Activated T-helper 17 cell treated with anti-CD3 and anti-CD28 coated beads, Interleukin-2, amount 50 U/mL, for 72 hours (primary cell): ENCODE measurements at regions not wholly inside any gene's neighbourhood (a gene's known extent, or its start where the extent isn't known, plus 50 kb on each side); places are given as distances from the start of the nearest gene placed in this dataset.

ENCODE experiments used
- ATAC-seq: fragments of 150-1000 bp; cut with Tn5 transposase; replicated peaks from 2 replicates; pipeline ENCODE4 v1.10.0; 2021; ENCODE audit warnings: mild to moderate bottlenecking, moderate library complexity
- H3K27ac Mint-ChIP-seq: one replicate; pipeline ENCODE4 v1.8.0; 2022; ENCODE audit warnings: mixed read lengths
- H3K27me3 Mint-ChIP-seq: one replicate; pipeline ENCODE4 v1.8.0; 2022; ENCODE audit warnings: mixed read lengths
- H3K36me3 Mint-ChIP-seq: one replicate; pipeline ENCODE4 v1.8.0; 2022; ENCODE audit warnings: low read depth, mild to moderate bottlenecking, mixed read lengths
- H3K4me1 Mint-ChIP-seq: one replicate; pipeline ENCODE4 v1.8.0; 2022; ENCODE audit warnings: mixed read lengths
- H3K4me3 Mint-ChIP-seq: one replicate; pipeline ENCODE4 v1.8.0; 2022; ENCODE audit warnings: mild to moderate bottlenecking, mixed read lengths
- H3K9me3 Mint-ChIP-seq: one replicate; pipeline ENCODE4 v1.8.0; 2022; ENCODE audit warnings: mixed read lengths

DNA sequence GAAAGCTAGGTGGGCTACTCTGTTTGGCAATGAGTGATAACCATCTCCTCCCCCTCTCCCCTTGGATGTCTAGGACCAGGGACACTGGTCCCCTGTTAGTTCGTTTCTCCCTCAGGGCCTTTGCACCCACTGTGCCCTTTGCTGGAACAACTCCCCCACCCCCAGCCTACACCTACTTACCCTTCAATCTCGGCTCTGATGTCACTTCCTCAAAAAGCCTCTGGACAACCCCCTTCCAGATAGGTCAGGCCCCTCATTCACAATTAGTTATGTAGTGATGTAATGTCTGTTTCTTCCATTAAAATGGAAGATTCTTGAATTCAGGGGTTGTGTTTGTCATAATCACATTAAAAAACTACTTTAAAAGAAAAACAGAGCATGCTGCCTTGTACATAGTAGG, 152.9 kb downstream of the SNX10 start:
- Mint-ChIP-seq H3K27ac (no peak overlapping the region), H3K4me3 (no peak overlapping the region), H3K4me1 (no peaks in the 10 kb centered on the region), H3K27me3 (peaks cover 17% of the 10 kb centered on the region), H3K9me3 (no peaks in the 10 kb centered on the region), H3K36me3 (no peaks in the 10 kb centered on the region)
- no peak for ATAC-seq

DNA sequence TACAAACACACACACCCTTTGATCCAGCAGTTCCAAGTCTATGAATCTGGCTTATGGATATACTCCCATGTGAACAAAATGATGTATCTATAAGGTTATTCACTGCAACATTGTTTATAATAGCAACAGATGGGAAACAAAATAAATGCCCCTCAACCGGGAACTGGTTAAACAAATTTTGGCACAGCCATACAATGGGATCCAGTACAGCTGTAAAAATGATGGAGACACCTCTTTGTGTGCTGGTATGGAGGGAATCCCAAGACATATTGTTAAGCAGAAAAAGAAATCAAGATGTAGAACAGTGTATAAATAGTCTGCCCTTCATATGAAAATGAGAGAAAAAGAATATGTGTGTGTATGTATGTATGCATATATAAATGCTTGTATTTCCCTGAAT, 155.5 kb downstream of the SNX10 start:
- no peaks in the 10 kb centered on the region for H3K4me1 Mint-ChIP-seq
- H3K9me3 Mint-ChIP-seq: no peaks in the 10 kb centered on the region
- H3K36me3 Mint-ChIP-seq: no peaks in the 10 kb centered on the region
- H3K4me3 Mint-ChIP-seq: no peak overlapping the region
- H3K27me3 Mint-ChIP-seq: peaks cover 17% of the 10 kb centered on the region
- no peak overlapping the region for H3K27ac Mint-ChIP-seq
- no peak for ATAC-seq

DNA sequence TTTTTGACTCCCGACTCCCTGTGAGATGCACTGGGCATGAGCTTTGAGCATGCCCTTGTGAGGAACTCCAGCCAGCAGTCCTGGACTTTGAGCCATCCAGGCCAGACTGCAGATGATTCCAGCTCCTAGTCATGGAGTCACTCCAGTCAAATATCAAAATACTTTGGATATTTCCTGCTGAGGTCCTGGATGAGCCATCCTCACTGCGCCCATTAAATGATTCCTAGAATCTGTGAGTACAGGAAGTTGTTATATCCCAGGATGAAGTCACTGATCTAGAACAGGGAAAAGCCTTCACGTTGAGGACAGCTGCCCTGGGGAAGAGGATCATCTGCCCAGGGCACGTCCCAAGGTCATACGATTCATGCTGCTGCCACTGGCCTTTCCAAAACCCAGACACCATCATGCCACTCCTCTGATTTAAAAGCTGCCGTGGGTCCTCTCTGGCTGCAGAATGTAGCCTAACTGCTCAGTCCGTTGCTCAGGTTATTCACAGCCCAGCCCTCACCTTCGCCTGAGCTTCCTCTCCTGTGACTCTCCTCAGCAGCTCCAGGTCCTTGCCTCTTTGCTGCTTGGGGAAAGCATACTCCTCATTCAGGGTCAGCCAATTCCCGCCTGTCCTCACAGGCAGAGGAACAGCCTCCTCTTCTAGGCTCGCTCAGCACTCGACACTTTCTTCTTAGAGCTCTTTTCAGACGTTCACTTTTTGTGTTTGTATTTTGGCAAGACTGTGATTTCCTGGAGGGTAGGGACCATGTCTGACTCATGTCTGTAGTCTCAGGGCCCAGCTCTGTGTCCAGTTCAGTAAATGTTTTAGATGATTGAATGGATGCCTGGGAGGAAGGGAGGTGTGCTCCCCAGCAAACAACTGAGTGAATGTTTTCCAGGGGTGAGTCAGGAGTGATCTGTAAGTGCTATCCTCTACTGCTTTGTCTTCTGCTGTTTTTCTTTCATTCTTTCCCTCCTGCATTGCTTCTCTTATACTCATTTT, 157.8 kb downstream of the SNX10 start:
- Mint-ChIP-seq H3K27me3 (peaks cover 17% of the 10 kb centered on the region), H3K4me3 (no peak overlapping the region), H3K4me1 (no peaks in the 10 kb centered on the region), H3K27ac (no peak overlapping the region), H3K36me3 (no peaks in the 10 kb centered on the region), H3K9me3 (no peaks in the 10 kb centered on the region)
- no peak for ATAC-seq

DNA sequence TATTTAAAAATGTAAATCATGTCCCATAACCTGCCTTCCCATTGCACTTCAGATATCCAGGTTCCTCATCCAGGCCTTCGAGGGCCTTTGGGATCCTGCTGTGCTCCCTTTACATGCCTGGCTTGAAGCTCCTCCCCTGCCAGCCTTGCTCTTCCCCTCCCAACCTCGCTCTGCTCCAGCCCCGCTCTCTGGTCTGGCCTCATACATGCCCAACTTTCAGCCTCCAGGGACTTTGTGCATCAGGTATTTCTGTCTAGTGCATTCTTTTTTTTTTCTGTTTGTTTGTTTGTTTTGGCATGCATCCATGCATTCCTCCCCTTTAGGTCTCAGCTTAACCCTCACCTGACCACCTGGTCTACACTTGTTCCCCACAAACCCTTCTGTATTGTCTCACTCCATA, 160.3 kb downstream of the SNX10 start:
- Mint-ChIP-seq H3K36me3 (no peaks in the 10 kb centered on the region), H3K27ac (no peak overlapping the region), H3K4me1 (no peaks in the 10 kb centered on the region), H3K27me3 (peaks cover 15% of the 10 kb centered on the region), H3K4me3 (no peak overlapping the region), H3K9me3 (no peaks in the 10 kb centered on the region)
- no peak for ATAC-seq

DNA sequence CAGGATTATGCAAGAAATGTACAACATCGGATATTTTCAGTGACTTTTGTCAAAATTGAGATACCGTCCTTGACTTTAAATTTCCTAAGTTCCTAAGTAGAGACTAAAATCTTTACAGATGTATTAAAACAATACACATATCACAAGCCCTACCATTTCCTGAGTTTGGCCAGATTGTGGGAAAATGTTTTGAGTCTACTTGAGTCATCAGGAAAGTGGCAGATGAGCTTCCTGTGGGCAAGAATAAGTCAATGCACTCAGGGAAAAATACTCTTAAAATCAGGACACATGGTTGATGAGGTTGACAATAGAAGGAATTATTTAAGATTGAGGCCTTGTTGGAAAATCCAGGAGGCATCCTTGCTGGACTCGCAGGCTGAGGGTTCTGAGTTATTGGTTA, 162.5 kb downstream of the SNX10 start:
- Mint-ChIP-seq H3K27me3 (peaks cover 5% of the 10 kb centered on the region), H3K4me1 (no peaks in the 10 kb centered on the region), H3K27ac (no peak overlapping the region), H3K9me3 (no peaks in the 10 kb centered on the region), H3K36me3 (no peaks in the 10 kb centered on the region), H3K4me3 (no peak overlapping the region)
- no peak for ATAC-seq

DNA sequence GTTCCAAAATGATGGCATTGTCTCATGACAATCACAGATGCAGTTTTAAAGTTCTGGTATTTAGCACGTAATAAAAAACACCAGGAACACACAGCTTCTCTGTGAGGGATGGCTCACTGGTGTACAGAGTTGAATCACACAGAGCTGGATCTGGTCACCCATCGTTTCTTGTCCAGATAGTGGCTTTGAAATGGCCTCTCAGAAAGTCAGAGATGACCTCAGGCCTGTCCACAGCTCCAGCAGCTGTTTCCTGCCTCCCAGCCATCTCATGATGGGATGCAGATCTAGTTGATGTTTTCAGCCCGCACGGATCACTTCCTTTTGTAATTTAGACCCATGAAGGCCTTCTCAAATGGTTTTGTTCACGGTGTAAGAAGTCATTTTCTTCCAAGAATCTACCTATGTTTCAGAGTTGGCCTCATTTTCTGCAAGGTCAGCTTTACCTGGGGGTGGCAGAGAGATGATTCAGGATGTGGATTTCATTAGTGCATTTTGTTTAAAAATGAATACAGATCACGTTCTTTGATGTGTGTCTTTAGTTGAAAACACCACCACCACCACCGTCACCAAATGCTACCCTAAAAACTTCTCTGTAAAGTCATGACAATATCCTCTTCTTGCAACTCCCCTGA, 166.2 kb downstream of the SNX10 start:
- Mint-ChIP-seq H3K9me3 (no peaks in the 10 kb centered on the region), H3K27me3 (peaks cover 8% of the 10 kb centered on the region), H3K27ac (no peak overlapping the region), H3K4me3 (no peak overlapping the region), H3K36me3 (no peaks in the 10 kb centered on the region), H3K4me1 (no peaks in the 10 kb centered on the region)
- ATAC-seq: no peak

DNA sequence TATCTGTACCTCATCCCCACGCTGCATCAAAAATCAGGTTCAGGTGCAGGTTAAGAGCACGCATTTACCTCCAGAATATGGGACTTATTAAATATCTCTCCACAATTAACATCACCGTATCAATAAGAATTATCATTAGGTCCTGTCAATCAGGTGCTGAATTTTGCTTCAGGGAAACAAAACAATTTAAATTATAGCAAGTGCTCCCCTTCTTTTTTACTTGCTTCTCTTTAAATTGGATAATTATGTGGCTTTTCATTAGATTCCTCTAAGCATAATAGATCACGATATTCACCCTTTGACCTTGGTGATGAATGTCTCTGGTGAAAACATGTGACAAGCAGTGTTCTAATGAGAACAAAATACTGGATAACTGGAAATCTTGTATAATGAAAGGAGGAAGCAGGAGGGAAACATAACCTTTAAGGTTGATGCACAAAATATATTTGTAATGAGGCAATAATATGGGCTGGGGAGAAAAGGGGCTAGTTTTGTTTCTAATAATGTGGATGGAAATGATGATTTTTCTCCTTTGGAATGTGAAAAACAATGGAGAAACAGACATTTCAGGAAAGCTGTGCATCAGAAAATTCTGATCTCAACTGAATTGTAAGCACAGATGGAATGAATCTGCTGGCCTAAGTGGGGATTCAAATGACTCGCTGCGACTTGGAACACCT, 166.9 kb downstream of the SNX10 start:
- peaks cover 8% of the 10 kb centered on the region for H3K27me3 Mint-ChIP-seq
- H3K4me3 Mint-ChIP-seq: no peak overlapping the region
- H3K36me3 Mint-ChIP-seq: no peaks in the 10 kb centered on the region
- H3K9me3 Mint-ChIP-seq: no peaks in the 10 kb centered on the region
- no peak overlapping the region for H3K27ac Mint-ChIP-seq
- H3K4me1 Mint-ChIP-seq: no peaks in the 10 kb centered on the region
- ATAC-seq: no peak

DNA sequence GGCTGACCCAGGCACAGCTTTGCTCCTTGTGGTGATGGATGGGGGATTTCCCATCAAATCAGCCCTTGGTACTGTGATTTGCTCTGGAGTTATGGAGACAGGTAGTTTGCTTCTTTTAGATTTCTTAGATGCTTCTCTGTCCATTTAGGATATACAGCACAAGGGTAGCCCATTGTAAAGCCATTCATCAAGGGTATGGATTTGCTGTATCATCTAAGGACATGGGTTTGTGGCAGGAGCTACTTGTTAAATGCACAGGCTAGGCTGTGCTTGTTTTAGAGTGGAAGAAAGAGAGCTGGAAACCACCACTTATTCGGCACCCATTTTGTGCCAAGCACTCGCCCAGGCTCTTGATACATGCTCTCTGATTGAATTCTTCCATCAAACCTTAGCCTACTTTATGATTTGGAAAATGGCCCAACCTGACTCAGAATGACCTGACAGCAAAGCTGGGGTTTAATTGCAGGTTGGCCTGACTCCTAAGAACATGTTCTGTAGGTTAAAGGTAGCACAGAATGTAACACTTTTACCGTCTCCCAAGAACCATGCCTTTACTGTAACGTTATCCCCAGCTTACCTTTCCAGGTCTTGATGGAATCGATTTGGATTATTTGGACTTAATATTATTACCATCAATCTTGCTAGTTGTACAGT, 168.0 kb downstream of the SNX10 start:
- Mint-ChIP-seq H3K27me3 (peaks cover 8% of the 10 kb centered on the region), H3K9me3 (no peaks in the 10 kb centered on the region), H3K4me3 (no peak overlapping the region), H3K27ac (no peak overlapping the region), H3K4me1 (no peaks in the 10 kb centered on the region), H3K36me3 (no peaks in the 10 kb centered on the region)
- ATAC-seq: no peak

DNA sequence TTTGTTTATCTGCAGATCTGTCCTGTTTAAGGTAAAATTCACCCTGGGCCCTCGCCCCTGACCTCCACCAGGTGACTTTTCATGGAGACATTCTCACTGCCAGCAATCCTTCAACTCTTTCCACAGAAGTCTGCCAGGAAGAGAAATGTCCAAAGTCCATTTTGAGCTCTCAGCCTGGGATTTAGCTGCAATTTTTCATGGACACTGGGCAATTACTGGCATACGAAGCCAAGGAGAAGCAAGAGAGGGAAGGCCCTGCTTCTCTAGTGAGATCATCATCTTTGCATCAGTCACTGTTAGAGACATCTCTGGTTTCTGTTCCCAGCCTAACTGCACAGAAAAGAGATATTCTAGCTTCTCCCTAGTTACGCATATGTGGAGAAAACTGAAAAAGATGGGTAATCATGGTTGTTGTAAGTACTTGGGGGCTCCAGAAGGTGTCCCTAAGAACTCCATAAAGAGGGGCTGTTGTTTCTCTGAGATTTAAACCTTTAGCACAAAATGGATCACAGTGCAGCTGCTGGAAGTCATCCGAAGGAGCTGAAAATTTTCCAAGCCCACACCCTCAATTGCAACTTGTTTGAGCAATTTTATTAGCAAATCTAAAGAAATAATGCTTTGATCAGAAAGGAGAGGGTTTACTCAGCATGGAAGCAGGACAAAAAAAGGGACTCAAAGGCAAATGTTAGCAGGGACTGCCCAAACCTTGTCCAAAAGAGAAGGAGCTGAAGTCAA, 168.9 kb downstream of the SNX10 start:
- no peaks in the 10 kb centered on the region for H3K9me3 Mint-ChIP-seq
- no peak overlapping the region for H3K27ac Mint-ChIP-seq

DNA sequence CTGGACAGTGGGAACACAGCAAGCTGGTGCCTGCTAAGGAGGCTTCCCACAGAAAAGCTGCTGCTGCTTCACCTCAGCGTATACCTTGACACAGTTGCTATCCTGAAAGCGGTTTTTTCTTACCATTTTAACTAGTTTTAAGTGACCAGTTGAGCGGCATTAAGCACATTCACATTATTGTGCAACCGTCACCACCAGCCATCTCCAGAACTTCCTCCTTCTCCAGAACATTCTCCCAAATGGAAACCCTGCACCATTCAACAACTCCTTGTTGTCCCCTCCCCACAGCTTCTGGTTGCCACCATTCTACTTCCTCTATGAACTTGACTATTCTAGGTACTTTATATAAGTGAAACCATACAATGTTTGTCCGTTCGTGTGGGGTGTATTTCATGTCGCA, 169.9 kb downstream of the SNX10 start:
- Mint-ChIP-seq H3K4me1 (no peaks in the 10 kb centered on the region), H3K4me3 (no peak overlapping the region), H3K9me3 (no peaks in the 10 kb centered on the region), H3K27me3 (peaks cover 11% of the 10 kb centered on the region), H3K27ac (no peak overlapping the region), H3K36me3 (no peaks in the 10 kb centered on the region)
- ATAC-seq: no peak

More for the DNA sequence above, 168.9 kb downstream of the SNX10 start:
- Mint-ChIP-seq H3K36me3 (no peaks in the 10 kb centered on the region), H3K4me1 (no peaks in the 10 kb centered on the region), H3K4me3 (no peak overlapping the region), H3K27me3 (peaks cover 11% of the 10 kb centered on the region)
- no peak for ATAC-seq

DNA sequence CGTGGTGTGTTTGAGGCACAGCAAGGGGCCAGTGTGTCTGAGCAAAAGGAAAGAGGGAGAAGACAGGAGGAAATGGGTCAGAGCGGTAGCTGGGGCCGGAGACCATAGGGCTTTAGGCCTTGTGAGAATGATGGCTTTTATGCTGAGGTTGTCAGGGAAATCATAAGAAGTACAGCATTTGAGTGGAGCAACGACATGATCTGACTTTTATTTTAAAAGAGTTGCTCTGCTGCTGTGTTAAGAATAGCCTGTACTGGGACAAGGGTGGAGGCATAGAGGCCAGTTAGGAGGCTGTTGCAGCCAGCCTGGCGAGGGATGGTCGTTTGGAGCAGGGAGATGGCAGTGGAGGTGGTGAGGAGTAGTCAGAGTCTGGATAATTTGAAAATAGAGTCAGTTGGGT, 174.3 kb downstream of the SNX10 start:
- no peak overlapping the region for H3K4me3 Mint-ChIP-seq
- ATAC-seq: no peak
- no peaks in the 10 kb centered on the region for H3K9me3 Mint-ChIP-seq
- no peaks in the 10 kb centered on the region for H3K4me1 Mint-ChIP-seq
- H3K27ac Mint-ChIP-seq: no peak overlapping the region
- no peaks in the 10 kb centered on the region for H3K36me3 Mint-ChIP-seq
- H3K27me3 Mint-ChIP-seq: peaks cover 6% of the 10 kb centered on the region

DNA sequence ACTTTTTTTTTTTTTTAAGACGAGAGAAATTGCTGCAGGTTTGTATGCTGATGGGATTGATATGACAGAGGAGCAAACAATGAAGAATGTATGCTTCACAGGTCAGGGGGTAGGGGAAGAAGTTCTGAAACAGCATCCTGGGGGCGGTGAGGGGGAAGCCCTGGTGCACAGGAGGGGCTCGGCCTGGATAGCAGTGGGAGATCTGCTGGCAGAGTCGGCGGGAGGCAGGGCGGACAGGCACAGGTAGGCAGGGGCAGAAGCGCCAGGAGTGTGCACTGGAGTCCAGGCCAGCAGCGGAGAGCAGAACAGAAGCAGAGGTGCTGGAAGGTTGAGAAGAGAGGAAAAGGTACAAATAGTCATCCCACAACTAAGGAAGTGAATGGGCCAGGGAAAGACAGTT, 175.4 kb downstream of the SNX10 start:
- ATAC-seq: no peak
- no peak overlapping the region for H3K4me3 Mint-ChIP-seq
- no peaks in the 10 kb centered on the region for H3K9me3 Mint-ChIP-seq
- no peaks in the 10 kb centered on the region for H3K4me1 Mint-ChIP-seq
- no peaks in the 10 kb centered on the region for H3K36me3 Mint-ChIP-seq
- no peak overlapping the region for H3K27ac Mint-ChIP-seq
- H3K27me3 Mint-ChIP-seq: peaks cover 3% of the 10 kb centered on the region

DNA sequence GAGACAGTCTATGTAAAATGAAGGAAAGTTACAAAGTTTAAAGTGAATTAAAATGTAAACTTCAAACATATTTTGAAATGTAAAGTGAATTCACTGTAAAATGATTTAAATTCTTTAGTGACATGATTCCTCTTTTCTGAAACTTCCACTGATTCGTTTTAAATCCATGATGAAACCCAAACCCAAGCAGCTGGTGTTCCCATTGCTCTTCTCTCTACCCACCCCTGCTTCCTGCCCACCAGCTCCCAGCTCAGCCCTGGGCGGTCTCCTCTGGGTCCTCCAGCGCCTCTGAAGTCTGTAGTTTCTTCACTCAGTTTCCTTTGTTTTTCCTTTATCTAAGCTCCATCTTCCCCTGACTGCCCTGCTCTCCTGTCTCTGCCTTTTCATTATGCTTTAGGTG, 175.9 kb downstream of the SNX10 start:
- no peak for ATAC-seq
- H3K27me3 Mint-ChIP-seq: peaks cover 3% of the 10 kb centered on the region
- H3K4me3 Mint-ChIP-seq: no peak overlapping the region
- H3K36me3 Mint-ChIP-seq: no peaks in the 10 kb centered on the region
- H3K27ac Mint-ChIP-seq: no peak overlapping the region
- H3K9me3 Mint-ChIP-seq: no peaks in the 10 kb centered on the region
- no peaks in the 10 kb centered on the region for H3K4me1 Mint-ChIP-seq

DNA sequence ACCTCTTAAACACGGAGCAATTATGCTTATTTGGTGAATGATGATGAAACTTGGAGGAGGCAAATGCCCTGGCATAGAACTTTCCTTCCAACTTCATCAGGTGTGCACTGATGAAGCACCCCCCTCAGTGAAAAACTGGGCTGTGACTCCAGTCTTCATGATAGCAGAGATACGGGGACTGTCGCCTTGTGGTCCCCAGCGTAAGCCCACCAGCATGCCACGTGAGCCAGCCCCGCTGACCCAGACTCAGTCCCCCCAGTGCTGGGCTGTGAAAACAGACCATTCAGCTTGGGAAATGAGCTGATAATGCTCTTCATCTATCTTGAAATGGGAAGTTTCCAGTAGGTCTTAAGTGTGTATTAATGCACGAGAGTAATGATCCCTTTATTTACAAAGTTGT, 177.0 kb downstream of the SNX10 start:
- peaks cover 3% of the 10 kb centered on the region for H3K27me3 Mint-ChIP-seq
- no peaks in the 10 kb centered on the region for H3K9me3 Mint-ChIP-seq
- no peak for ATAC-seq
- no peak overlapping the region for H3K27ac Mint-ChIP-seq
- no peak overlapping the region for H3K4me3 Mint-ChIP-seq
- H3K4me1 Mint-ChIP-seq: no peaks in the 10 kb centered on the region
- no peaks in the 10 kb centered on the region for H3K36me3 Mint-ChIP-seq
